ENCODE measurements at regions not wholly inside any gene's neighbourhood (a gene's known extent, or its start where the extent isn't known, plus 50 kb on each side); places are given as distances from the start of the nearest gene placed in this dataset.
"Not testable (repeated sequence)": the region's sequence is repeated elsewhere in the genome, so short reads cannot be mapped to it uniquely, and the experiment has no call there.

- ATAC-seq = peak; percentile 42
- H3K27me3 Mint-ChIP-seq (ENCODE audit: low read depth); DNase-seq; H3K9me3 Mint-ChIP-seq (ENCODE audit: insufficient read depth); H3K4me1 Mint-ChIP-seq (ENCODE audit: low read depth); H3K27ac Mint-ChIP-seq; CTCF ChIA-PET; POLR2A ChIA-PET; H3K4me3 Mint-ChIP-seq; H3K36me3 Mint-ChIP-seq (ENCODE audit: low read depth): not testable (repeated sequence)
These were observed 293.7 kb upstream of the PLGLB1 start for GRCh38 chr2:87315183-87315902.

- H3K27me3 Mint-ChIP-seq (ENCODE audit: low read depth); H3K27ac Mint-ChIP-seq; H3K4me3 Mint-ChIP-seq; POLR2A ChIA-PET; DNase-seq; H3K36me3 Mint-ChIP-seq (ENCODE audit: low read depth); H3K9me3 Mint-ChIP-seq (ENCODE audit: insufficient read depth); H3K4me1 Mint-ChIP-seq (ENCODE audit: low read depth); ATAC-seq; CTCF ChIA-PET: not testable (repeated sequence)
These were observed 295.5 kb upstream of the PLGLB1 start for GRCh38 chr2:87317193-87317592.

- H3K36me3 Mint-ChIP-seq (ENCODE audit: low read depth); H3K4me3 Mint-ChIP-seq; POLR2A ChIA-PET; H3K9me3 Mint-ChIP-seq (ENCODE audit: insufficient read depth); CTCF ChIA-PET; DNase-seq; H3K27me3 Mint-ChIP-seq (ENCODE audit: low read depth); H3K27ac Mint-ChIP-seq; ATAC-seq: not testable (repeated sequence)
- peaks cover 14% of the 10 kb centered on the region for H3K4me1 Mint-ChIP-seq (ENCODE audit: low read depth)
These were observed 297.3 kb upstream of the PLGLB1 start for GRCh38 chr2:87318814-87319491.

GRCh38 chr2:87319705-87320104 lies 298.1 kb upstream of the PLGLB1 start:
- H3K9me3 Mint-ChIP-seq (ENCODE audit: insufficient read depth); H3K27me3 Mint-ChIP-seq (ENCODE audit: low read depth); POLR2A ChIA-PET; CTCF ChIA-PET; DNase-seq; H3K4me3 Mint-ChIP-seq; H3K36me3 Mint-ChIP-seq (ENCODE audit: low read depth): not testable (repeated sequence)
- peak; percentile 17 for ATAC-seq
- peaks cover 21% of the 10 kb centered on the region for H3K4me1 Mint-ChIP-seq (ENCODE audit: low read depth)
- peak overlapping the region; percentile 39 for H3K27ac Mint-ChIP-seq

GRCh38 chr2:87321201-87321600 lies 299.6 kb upstream of the PLGLB1 start:
- H3K4me1 Mint-ChIP-seq (ENCODE audit: low read depth) = peaks cover 28% of the 10 kb centered on the region
- H3K27me3 Mint-ChIP-seq (ENCODE audit: low read depth); H3K9me3 Mint-ChIP-seq (ENCODE audit: insufficient read depth); H3K36me3 Mint-ChIP-seq (ENCODE audit: low read depth); H3K4me3 Mint-ChIP-seq; ATAC-seq; DNase-seq; H3K27ac Mint-ChIP-seq; CTCF ChIA-PET; POLR2A ChIA-PET: not testable (repeated sequence)

GRCh38 chr2:87324335-87325041 lies 302.8 kb upstream of the PLGLB1 start:
- H3K36me3 Mint-ChIP-seq (ENCODE audit: low read depth); H3K27me3 Mint-ChIP-seq (ENCODE audit: low read depth); H3K9me3 Mint-ChIP-seq (ENCODE audit: insufficient read depth); POLR2A ChIA-PET; DNase-seq; CTCF ChIA-PET: not testable (repeated sequence)
- peak overlapping the region; percentile 92 for H3K27ac Mint-ChIP-seq
- ATAC-seq = peak; percentile 78
- H3K4me1 Mint-ChIP-seq (ENCODE audit: low read depth) = peaks cover 29% of the 10 kb centered on the region
- H3K4me3 Mint-ChIP-seq = peak overlapping the region; percentile 56

DNA sequence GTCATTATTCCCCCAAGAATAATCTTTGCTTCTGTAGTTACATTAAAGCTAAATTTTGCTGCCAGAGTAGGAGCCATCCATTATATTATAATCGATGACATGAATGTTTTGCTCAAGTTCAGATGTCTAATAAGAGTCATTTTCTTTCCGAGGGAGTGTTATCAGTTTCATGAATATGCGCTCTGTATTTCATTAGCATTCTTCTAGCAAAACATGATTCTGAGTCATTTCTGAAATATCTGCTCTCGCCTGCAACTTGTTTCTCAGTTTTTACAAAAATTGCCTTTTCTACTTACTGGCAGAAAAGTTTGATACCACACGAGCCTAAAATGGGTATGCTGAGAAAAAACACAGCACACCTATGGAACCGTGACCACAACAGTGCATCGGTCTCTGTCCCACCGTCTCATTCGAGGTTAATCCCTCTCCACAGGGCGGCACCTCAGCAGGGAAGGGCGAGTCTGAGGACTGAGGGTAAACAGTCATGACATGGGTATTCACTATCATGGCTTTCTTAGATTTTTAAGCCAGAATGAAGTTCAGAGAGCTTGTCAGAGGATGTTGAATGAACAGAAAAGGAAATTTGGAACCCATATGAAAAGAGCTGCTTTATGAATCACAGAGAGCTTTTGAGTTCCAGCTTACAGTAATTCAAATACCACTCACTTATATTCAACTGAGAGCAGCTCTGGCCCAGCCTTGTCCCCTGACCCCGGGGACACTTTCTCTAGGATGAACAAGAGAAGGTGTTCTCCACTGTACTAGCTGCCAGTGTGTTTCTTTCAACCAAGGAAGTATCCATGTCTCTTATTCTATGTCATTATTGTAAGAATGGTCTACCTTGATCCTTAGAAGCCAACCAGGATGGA lies 303.6 kb upstream of the PLGLB1 start:
- H3K27me3 Mint-ChIP-seq (ENCODE audit: low read depth); POLR2A ChIA-PET; DNase-seq; H3K9me3 Mint-ChIP-seq (ENCODE audit: insufficient read depth); H3K36me3 Mint-ChIP-seq (ENCODE audit: low read depth); CTCF ChIA-PET: not testable (repeated sequence)
- peak; percentile 77 for ATAC-seq
- Mint-ChIP-seq H3K4me3 (peak overlapping the region; percentile 40), H3K27ac (peak overlapping the region; percentile 89), H3K4me1 (ENCODE audit: low read depth) (peaks cover 30% of the 10 kb centered on the region)

- H3K27me3 Mint-ChIP-seq (ENCODE audit: low read depth); ATAC-seq; H3K9me3 Mint-ChIP-seq (ENCODE audit: insufficient read depth); POLR2A ChIA-PET; CTCF ChIA-PET; H3K36me3 Mint-ChIP-seq (ENCODE audit: low read depth); DNase-seq: not testable (repeated sequence)
- peaks cover 29% of the 10 kb centered on the region for H3K4me1 Mint-ChIP-seq (ENCODE audit: low read depth)
- peak overlapping the region; percentile 89 for H3K27ac Mint-ChIP-seq
- H3K4me3 Mint-ChIP-seq = peak overlapping the region; percentile 40
These were observed 304.3 kb upstream of the PLGLB1 start for GRCh38 chr2:87325911-87326294.

DNA sequence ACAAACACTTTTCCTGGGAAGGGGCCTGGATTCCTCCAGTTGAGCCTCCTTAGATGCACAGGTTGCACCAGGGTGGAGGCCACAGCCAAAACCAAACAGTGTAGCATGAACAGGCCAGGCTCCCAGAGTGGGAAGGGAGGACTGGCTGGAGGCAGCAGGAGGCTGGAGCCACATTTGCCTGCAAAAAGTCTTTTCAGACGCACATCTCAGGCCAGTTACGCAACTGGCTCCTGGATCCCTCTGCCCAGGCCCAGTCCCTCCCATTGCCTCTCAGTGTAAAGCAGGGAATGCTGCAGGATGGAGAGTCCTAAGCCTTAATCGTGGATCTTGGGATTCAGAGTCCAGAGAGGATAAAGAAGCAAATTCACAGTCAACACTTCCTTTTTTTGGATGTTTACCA lies 305.1 kb upstream of the PLGLB1 start:
- H3K9me3 Mint-ChIP-seq (ENCODE audit: insufficient read depth); H3K36me3 Mint-ChIP-seq (ENCODE audit: low read depth); POLR2A ChIA-PET; CTCF ChIA-PET; DNase-seq; H3K27me3 Mint-ChIP-seq (ENCODE audit: low read depth); ATAC-seq; H3K4me3 Mint-ChIP-seq: not testable (repeated sequence)
- peak overlapping the region; percentile 52 for H3K27ac Mint-ChIP-seq
- H3K4me1 Mint-ChIP-seq (ENCODE audit: low read depth) = peaks cover 29% of the 10 kb centered on the region

GRCh38 chr2:87327648-87328371 lies 306.2 kb upstream of the PLGLB1 start:
- H3K27me3 Mint-ChIP-seq (ENCODE audit: low read depth); POLR2A ChIA-PET; H3K4me3 Mint-ChIP-seq; ATAC-seq; H3K9me3 Mint-ChIP-seq (ENCODE audit: insufficient read depth); CTCF ChIA-PET; H3K27ac Mint-ChIP-seq; DNase-seq; H3K36me3 Mint-ChIP-seq (ENCODE audit: low read depth): not testable (repeated sequence)
- H3K4me1 Mint-ChIP-seq (ENCODE audit: low read depth) = peaks cover 29% of the 10 kb centered on the region

DNA sequence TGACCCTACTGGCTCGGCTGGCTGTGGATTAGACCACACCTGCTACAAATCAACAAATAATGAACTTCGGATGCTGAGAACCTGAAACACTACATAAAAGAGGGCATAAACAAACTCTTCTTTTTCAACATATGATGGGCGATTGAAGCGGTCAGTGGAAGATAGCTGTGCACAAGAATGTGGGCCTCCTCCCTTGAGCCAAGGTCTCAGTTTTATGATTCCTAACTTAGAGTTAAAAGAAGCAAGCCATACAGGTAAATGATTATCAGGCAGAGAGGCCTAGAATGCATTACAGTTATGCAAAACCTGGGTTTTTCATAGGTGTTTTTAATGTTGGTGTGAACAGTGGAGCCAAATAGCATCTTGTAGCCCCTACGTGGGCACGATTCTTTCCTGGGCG lies 307.9 kb upstream of the PLGLB1 start:
- DNase-seq; H3K9me3 Mint-ChIP-seq (ENCODE audit: insufficient read depth); CTCF ChIA-PET; H3K27ac Mint-ChIP-seq; H3K27me3 Mint-ChIP-seq (ENCODE audit: low read depth); H3K36me3 Mint-ChIP-seq (ENCODE audit: low read depth); H3K4me3 Mint-ChIP-seq; ATAC-seq; POLR2A ChIA-PET: not testable (repeated sequence)
- peaks cover 17% of the 10 kb centered on the region for H3K4me1 Mint-ChIP-seq (ENCODE audit: low read depth)
